Neural cell (in vitro differentiated cells): ENCODE measurements at regions not wholly inside any gene's neighbourhood (a gene's known extent, or its start where the extent isn't known, plus 50 kb on each side); places are given as distances from the start of the nearest gene placed in this dataset.

Experiments
- H2AFZ ChIP-seq: fragments of 200-600, 300-800 bp; sonication (generic), shearing (Covaris generic); 2 replicates; pipeline ENCODE4 v1.6.0; 2014; ENCODE audit warnings: low read depth, mild to moderate bottlenecking, antibody characterized with exemption, low read length, moderate library complexity
- H3F3A ChIP-seq: fragments of 200-600 bp; shearing (Covaris generic); 2 replicates; pipeline ENCODE4 v1.6.1; 2016; ENCODE audit warnings: mild to moderate bottlenecking, moderate library complexity, mixed read lengths, antibody characterized with exemption, low read length; ENCODE audit not compliant: insufficient read depth, poor library complexity, severe bottlenecking
- H3K27ac ChIP-seq: fragments of 200-600, 300-800 bp; sonication (generic), shearing (Covaris generic); 2 replicates; pipeline ENCODE4 v1.5.1; 2014; ENCODE audit warnings: mild to moderate bottlenecking, low read length, moderate library complexity
- H3K27me3 ChIP-seq: fragments of 300-800, 200-600 bp; sonication (generic), shearing (Covaris generic); 2 replicates; pipeline ENCODE4 v1.6.0; 2014; ENCODE audit warnings: mild to moderate bottlenecking, low read depth, low read length, moderate library complexity; ENCODE audit not compliant: insufficient read depth
- H3K36me3 ChIP-seq: fragments of 300-800, 200-600 bp; sonication (generic), shearing (Covaris generic); 2 replicates; pipeline ENCODE4 v1.5.1; 2014; ENCODE audit warnings: mild to moderate bottlenecking, antibody characterized with exemption, low read length, moderate library complexity; ENCODE audit not compliant: insufficient read depth
- H3K4me2 ChIP-seq: fragments of 300-800, 200-600 bp; sonication (generic), shearing (Covaris generic); 2 replicates; pipeline ENCODE4 v1.6.0; 2014; ENCODE audit warnings: mild to moderate bottlenecking, low read length
- H3K4me3 ChIP-seq: fragments of 300-800, 200-600 bp; sonication (generic), shearing (Covaris generic); 2 replicates; pipeline ENCODE4 v1.5.1; 2014; ENCODE audit warnings: mild to moderate bottlenecking, low read length, moderate library complexity
- H3K79me2 ChIP-seq: fragments of 200-600 bp; shearing (Covaris generic); replicated peaks from 2 replicates; pipeline ENCODE4 v1.6.0; 2014; ENCODE audit warnings: mild to moderate bottlenecking, low read length, moderate library complexity; ENCODE audit not compliant: insufficient read depth
- H3K9ac ChIP-seq: fragments of 300-800, 200-600 bp; sonication (generic), shearing (Covaris generic); 2 replicates; pipeline ENCODE4 v1.6.1; 2016; ENCODE audit warnings: mild to moderate bottlenecking, low read length, mixed read lengths
- H3K9me2 ChIP-seq: fragments of 200-600 bp; shearing (Covaris generic); 2 replicates; pipeline ENCODE4 v1.6.1; 2016; ENCODE audit warnings: mild to moderate bottlenecking, low read length, mixed read lengths; ENCODE audit not compliant: insufficient read depth
- H3K9me3 ChIP-seq: fragments of 200-600, 300-800 bp; sonication (generic), shearing (Covaris generic); 2 replicates; pipeline ENCODE4 v1.6.1; 2016; ENCODE audit warnings: mild to moderate bottlenecking, mixed run types, low read length, moderate library complexity, mixed read lengths
- H4K20me1 ChIP-seq: fragments of 200-600 bp; shearing (Covaris generic); 2 replicates; pipeline ENCODE4 v1.6.1; 2016; ENCODE audit warnings: mild to moderate bottlenecking, mixed run types; ENCODE audit not compliant: insufficient read depth
- CTCF ChIP-seq: fragments of 450-650 bp; IDR thresholded peaks from 2 replicates; pipeline ENCODE4 v1.5.1; 2014; ENCODE audit warnings: antibody characterized with exemption, mild to moderate bottlenecking, moderate library complexity; ENCODE audit not compliant: poor library complexity, severe bottlenecking
- EP300 ChIP-seq: fragments of 450-650 bp; conservative IDR thresholded peaks from 2 replicates; pipeline ENCODE4 v1.6.1; 2014; ENCODE audit warnings: antibody characterized with exemption, mild to moderate bottlenecking, moderate library complexity; ENCODE audit not compliant: poor library complexity, severe bottlenecking
- EZH2 ChIP-seq: fragments of 200-600, 300-800 bp; shearing (Covaris generic), sonication (generic); IDR thresholded peaks from 2 replicates; pipeline ENCODE4 v1.6.1; 2014; ENCODE audit warnings: antibody characterized with exemption, low read length, borderline replicate concordance, mild to moderate bottlenecking; ENCODE audit not compliant: insufficient read depth, poor library complexity, severe bottlenecking
- MXI1 ChIP-seq: fragments of 450-650 bp; conservative IDR thresholded peaks from 2 replicates; pipeline ENCODE4 v1.6.1; 2014; ENCODE audit warnings: antibody characterized with exemption, mild to moderate bottlenecking; ENCODE audit not compliant: poor library complexity, severe bottlenecking
- POLR2AphosphoS5 ChIP-seq: IDR thresholded peaks from 2 replicates; pipeline ENCODE4 v1.6.1; 2012
- RAD21 ChIP-seq: fragments of 450-650 bp; conservative IDR thresholded peaks from 2 replicates; pipeline ENCODE4 v1.6.1; 2014; ENCODE audit warnings: antibody characterized with exemption, mild to moderate bottlenecking, moderate library complexity
- SMC3 ChIP-seq: fragments of 450-650 bp; conservative IDR thresholded peaks from 2 replicates; pipeline ENCODE4 v1.6.1; 2014; ENCODE audit warnings: antibody characterized with exemption, mild to moderate bottlenecking, moderate library complexity; ENCODE audit not compliant: poor library complexity
- TAF1 ChIP-seq: IDR thresholded peaks from 2 replicates; pipeline ENCODE4 v1.6.1; 2012; ENCODE audit warnings: low read depth
- TF ChIP-seq, protein P1 (sequence below): IDR thresholded peaks from 2 replicates; pipeline ENCODE4 v1.6.1; 2012; ENCODE audit warnings: borderline replicate concordance

DNA sequence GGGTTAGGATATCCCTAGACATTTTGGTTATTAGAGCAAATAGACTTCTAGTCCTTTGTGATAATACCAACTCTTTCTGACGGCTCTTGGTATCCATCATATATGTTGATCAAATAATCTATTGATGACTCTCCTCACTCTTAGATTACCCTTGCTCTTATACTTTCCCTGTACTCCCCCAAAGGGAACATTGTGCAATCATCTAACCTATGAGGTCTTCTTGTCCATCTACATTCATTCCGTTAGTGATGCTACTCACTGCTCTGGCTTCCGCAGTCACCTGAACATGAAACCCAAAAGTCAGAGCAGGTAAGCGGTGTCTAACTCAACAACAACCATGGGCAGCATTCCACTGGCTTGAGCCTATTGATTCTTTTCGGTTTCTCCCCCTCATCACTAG is 223.7 kb upstream of the SALL1 start:
- Histone ChIP-seq H3K36me3 (no peaks in the 10 kb centered on the region), H2AFZ (no peak overlapping the region), H3F3A (no peaks in the 10 kb centered on the region), H3K79me2 (no peaks in the 10 kb centered on the region), H3K27ac (no peak overlapping the region), H3K4me3 (no peak overlapping the region), H3K4me2 (no peak overlapping the region), H3K27me3 (no peaks in the 10 kb centered on the region), H3K9me2 (no peaks in the 10 kb centered on the region), H3K9me3 (no peaks in the 10 kb centered on the region), H4K20me1 (no peaks in the 10 kb centered on the region), H3K9ac (no peak overlapping the region)
- TF ChIP-seq CTCF (no peak), EP300 (no peak), RAD21 (no peak), EZH2 (no peak), SMC3 (no peak), POLR2AphosphoS5 (no peak), MXI1 (no peak), TAF1 (no peak)
- TF ChIP-seq, protein P1, sequence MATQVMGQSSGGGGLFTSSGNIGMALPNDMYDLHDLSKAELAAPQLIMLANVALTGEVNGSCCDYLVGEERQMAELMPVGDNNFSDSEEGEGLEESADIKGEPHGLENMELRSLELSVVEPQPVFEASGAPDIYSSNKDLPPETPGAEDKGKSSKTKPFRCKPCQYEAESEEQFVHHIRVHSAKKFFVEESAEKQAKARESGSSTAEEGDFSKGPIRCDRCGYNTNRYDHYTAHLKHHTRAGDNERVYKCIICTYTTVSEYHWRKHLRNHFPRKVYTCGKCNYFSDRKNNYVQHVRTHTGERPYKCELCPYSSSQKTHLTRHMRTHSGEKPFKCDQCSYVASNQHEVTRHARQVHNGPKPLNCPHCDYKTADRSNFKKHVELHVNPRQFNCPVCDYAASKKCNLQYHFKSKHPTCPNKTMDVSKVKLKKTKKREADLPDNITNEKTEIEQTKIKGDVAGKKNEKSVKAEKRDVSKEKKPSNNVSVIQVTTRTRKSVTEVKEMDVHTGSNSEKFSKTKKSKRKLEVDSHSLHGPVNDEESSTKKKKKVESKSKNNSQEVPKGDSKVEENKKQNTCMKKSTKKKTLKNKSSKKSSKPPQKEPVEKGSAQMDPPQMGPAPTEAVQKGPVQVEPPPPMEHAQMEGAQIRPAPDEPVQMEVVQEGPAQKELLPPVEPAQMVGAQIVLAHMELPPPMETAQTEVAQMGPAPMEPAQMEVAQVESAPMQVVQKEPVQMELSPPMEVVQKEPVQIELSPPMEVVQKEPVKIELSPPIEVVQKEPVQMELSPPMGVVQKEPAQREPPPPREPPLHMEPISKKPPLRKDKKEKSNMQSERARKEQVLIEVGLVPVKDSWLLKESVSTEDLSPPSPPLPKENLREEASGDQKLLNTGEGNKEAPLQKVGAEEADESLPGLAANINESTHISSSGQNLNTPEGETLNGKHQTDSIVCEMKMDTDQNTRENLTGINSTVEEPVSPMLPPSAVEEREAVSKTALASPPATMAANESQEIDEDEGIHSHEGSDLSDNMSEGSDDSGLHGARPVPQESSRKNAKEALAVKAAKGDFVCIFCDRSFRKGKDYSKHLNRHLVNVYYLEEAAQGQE, result no peak

GRCh38 chr16:51374346-51374745 is 223.3 kb upstream of the SALL1 start:
- H3K27ac ChIP-seq, result no peak overlapping the region
- TF ChIP-seq, protein P1, result no peak
- TF ChIP-seq SMC3 (no peak), POLR2AphosphoS5 (no peak), MXI1 (no peak), CTCF (no peak), EZH2 (no peak), TAF1 (no peak), RAD21 (no peak), EP300 (no peak)
- no peaks in the 10 kb centered on the region for H3K36me3 ChIP-seq

More at GRCh38 chr16:51374346-51374745, 223.3 kb upstream of the SALL1 start:
- Histone ChIP-seq H3K9me2 (no peaks in the 10 kb centered on the region), H3K4me2 (no peak overlapping the region), H3K27me3 (no peaks in the 10 kb centered on the region), H2AFZ (no peak overlapping the region), H3K79me2 (no peaks in the 10 kb centered on the region), H3K4me3 (no peak overlapping the region), H4K20me1 (no peaks in the 10 kb centered on the region), H3K9me3 (no peaks in the 10 kb centered on the region), H3F3A (no peaks in the 10 kb centered on the region), H3K9ac (no peak overlapping the region)
